AG09309 (cell line): ENCODE measurements at regions not wholly inside any gene's neighbourhood (a gene's known extent, or its start where the extent isn't known, plus 50 kb on each side); places are given as distances from the start of the nearest gene placed in this dataset.

Experiments
- DNase-seq: peaks from one replicate; pipeline ENCODE4 v3.0.0-alpha.2; 2010; ENCODE audit warnings: low read depth
- H3K4me3 ChIP-seq: 2 replicates; pipeline ENCODE4 v1.5.1; 2011; ENCODE audit warnings: mild to moderate bottlenecking, low read depth, low read length, moderate library complexity; ENCODE audit not compliant: control insufficient read depth
- TF ChIP-seq, protein P1 (sequence below): IDR thresholded peaks from 2 replicates; pipeline ENCODE4 v1.5.1; 2011; ENCODE audit warnings: mild to moderate bottlenecking, low read depth, low read length, inconsistent platforms; ENCODE audit not compliant: insufficient read depth, control insufficient read depth; ENCODE audit errors: missing control alignments

DNA sequence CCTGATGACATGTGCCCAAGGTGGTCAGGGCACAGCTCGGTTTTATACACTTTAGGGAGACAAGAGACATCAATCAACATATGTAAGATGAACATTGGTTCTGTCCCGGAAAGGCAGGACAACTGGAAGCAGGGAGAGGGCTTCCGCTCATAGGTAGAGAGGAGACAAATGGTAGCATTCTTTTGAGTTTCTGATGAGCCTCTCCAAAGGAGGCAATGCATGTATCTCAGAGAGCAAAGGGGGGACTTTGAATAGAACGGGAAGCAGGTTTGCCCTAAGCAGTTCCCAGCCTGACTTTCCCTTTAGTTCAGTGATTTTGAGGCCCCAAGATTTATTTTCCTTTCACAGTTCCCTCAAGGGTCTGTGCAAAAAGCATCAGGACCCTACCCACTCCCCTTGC, 172.4 kb upstream of the TNRC6C start:
- no peak overlapping the region for H3K4me3 ChIP-seq
- no peak for DNase-seq
- TF ChIP-seq, protein P1, sequence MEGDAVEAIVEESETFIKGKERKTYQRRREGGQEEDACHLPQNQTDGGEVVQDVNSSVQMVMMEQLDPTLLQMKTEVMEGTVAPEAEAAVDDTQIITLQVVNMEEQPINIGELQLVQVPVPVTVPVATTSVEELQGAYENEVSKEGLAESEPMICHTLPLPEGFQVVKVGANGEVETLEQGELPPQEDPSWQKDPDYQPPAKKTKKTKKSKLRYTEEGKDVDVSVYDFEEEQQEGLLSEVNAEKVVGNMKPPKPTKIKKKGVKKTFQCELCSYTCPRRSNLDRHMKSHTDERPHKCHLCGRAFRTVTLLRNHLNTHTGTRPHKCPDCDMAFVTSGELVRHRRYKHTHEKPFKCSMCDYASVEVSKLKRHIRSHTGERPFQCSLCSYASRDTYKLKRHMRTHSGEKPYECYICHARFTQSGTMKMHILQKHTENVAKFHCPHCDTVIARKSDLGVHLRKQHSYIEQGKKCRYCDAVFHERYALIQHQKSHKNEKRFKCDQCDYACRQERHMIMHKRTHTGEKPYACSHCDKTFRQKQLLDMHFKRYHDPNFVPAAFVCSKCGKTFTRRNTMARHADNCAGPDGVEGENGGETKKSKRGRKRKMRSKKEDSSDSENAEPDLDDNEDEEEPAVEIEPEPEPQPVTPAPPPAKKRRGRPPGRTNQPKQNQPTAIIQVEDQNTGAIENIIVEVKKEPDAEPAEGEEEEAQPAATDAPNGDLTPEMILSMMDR, result no peak

DNA sequence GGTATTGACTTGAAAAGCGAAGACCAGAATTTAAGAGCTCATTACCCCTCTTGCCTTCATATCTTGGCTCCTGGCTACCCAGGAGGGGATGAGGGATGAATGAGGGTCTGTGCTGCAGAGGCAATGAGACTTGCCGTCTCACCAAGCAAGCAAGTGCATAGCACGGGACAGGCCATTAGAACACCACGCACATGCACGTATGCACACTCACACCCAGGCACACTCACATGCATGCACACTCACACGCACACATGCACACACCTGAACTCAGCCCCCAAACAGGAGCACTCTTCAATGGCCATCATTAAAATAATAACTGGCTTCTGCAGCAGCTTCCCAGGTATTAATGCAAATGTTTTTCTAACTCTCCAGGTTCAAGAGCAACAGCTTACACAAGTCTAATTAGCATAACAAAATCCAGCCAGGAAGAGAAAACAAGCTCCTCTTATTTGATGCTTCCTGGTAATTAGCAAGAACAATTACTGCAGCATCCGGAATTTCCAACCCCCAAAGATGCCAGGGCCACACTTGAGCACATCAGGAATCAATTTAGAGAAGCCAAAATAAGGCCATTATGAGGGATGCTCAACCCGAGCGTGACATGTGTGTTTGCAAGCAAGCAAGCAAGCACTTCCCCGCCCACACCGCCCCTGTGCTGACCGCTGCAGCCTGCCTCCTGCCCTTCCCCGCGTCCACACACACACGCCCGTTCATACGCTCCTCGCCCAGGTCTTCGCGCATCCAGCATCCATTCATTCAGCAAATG, 171.6 kb upstream of the TNRC6C start:
- no peak overlapping the region for H3K4me3 ChIP-seq
- no peak for DNase-seq
- TF ChIP-seq, protein P1, result no peak

DNA sequence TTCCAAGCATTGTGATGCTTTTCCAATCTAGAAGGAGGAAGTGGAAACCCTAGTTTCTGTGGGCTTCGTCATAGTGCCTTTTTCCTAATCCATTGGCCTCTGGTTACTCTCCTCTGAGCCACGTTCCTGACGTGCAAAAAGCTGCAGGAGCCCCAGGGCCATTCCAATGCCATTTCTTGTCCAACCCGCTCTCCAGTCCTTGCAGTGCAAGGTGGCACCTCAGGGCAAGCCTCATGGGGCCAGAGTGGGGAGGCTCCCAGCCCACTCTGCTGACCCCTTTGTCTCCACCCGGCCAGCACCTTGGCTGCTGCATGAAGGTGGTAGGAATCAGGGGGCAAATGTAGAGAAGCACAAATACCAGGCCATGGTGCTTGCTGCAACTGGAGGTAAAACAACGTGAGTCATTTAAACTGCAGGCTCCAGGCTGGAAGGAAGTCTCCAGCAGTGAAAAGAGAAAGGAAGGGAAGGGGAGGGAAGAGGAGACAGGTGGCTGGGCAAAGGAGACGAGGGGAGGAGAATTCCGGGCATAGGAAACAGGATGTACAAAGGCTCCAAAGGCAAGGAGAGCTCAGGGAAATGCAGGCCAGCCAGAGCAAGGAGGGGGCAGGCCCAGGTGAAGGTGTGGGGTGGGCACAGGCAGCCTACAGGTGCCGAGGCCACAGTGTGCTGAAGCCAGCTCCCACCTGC, 168.2 kb upstream of the TNRC6C start:
- H3K4me3 ChIP-seq, result no peak overlapping the region
- TF ChIP-seq, protein P1, result no peak
- DNase-seq, result no peak

DNA sequence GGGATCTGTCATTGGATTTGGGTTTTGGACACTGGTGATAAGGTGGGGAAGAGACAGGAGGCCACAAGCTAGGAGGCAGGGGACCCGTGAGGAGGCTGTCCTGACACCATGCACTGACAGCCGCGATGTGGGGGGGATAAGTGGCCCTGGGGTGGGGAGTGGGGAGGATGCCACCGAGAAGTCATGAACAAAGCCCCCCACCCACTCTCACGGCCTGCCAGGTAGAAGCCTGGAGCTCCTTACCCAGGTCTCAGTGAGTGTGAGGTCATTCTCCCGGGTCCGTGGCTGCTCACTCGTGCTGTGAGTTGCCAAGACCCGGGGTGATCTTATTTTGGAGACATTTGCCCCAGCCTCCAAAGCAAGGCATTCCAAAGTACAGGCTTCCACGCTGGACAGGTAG, 165.9 kb upstream of the TNRC6C start:
- DNase-seq, result no peak
- H3K4me3 ChIP-seq, result no peak overlapping the region
- TF ChIP-seq, protein P1, result no peak

DNA sequence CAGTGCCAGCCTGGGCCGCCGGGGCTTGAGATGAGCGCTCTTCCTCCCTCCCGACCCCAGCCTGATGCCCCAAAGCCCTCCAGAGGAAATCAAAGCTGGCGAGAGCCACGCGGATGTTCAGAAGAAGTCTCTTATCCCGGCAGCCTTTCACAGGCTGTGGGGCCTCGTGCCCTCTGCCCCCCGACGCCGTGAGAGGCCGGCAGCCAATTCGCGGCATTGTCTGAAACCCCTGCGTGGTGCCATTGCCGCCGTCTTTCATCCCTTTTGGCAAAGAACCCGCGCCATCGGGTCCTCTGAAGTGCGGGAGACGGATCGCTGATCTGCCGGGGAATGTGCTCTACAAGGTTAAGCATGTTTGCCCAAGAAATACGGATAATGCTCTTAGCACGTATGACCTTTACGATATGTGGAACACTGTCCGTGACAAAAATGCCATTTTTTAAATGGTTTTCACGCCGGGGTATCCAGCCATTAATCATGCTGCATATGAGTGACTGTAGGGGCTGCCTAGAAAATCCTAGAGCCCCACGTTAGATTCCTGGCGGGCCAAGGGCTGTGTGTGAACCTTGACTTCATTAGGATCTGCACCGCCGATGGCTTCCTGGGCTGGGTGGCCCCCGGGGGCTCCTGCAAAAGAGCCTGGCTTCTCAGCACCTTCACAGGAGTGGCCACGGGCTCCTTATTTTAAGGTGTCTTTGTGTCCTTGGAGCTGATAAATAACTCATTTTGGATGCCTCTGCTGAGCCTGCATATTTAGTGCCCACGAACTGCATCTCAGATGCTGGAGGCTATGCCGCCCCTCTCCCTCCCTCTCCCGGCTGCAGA, 165.1 kb upstream of the TNRC6C start:
- TF ChIP-seq, protein P1, result no peak
- DNase-seq, result no peak

DNA sequence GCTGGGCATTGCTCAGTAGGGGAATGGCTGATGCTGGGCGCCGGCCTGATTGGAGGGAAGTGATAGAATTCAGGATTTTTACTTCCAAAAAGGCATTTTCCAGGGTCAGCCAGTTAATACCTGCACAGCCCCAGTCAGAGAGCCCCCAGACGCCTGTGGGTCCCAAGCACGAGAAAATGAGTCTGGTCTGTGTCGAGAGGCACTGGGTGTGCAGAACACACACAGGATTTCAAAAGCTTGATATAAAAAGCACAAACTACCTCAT, 164.6 kb upstream of the TNRC6C start:
- TF ChIP-seq, protein P1, result no peak
- DNase-seq, result no peak
- H3K4me3 ChIP-seq, result no peak overlapping the region

More for the DNA sequence above, 165.1 kb upstream of the TNRC6C start:
- no peak overlapping the region for H3K4me3 ChIP-seq
